ENCODE measurements at regions not wholly inside any gene's neighbourhood (a gene's known extent, or its start where the extent isn't known, plus 50 kb on each side); places are given as distances from the start of the nearest gene placed in this dataset.

DNA sequence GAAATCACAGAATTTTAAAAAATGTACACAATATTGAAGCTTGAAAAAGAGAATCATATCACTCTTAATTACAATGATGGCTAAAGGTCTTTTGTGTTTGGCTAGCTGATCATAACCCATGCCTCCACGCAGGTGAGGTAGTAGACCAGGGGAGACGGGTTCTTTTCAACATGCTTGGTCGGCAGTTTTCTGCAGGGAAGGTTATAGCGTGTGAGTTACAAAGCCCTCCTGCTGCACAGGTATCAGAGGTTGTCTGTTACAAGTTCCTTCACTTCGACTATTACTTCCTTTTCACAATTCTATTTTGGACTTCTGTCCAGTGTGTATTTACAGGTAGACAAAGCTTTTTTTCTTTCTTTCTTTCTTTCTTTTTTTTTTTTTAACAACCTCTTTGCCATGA is 127.1 kb upstream of the PRPS1L1 start:
- no peak for DNase-seq

DNA sequence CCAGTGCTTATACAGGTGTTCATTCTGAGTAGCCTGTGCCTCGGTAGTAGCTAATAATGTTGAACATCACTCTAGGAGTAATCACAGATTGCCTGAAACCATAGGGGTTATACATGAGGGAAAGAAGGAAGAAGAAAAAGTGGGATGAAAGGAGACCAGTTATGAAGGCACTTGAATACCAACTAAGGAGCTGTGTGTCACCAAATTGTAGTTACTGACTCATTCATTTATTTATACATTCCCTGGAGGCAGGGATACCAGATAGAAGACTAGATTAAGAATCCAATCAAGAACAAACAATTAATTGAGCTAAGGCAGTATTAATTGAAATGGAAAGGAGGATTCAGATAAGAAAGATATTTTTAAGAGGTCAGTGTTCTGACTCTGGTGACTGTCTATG is 129.6 kb upstream of the PRPS1L1 start:
- no peak for DNase-seq

DNA sequence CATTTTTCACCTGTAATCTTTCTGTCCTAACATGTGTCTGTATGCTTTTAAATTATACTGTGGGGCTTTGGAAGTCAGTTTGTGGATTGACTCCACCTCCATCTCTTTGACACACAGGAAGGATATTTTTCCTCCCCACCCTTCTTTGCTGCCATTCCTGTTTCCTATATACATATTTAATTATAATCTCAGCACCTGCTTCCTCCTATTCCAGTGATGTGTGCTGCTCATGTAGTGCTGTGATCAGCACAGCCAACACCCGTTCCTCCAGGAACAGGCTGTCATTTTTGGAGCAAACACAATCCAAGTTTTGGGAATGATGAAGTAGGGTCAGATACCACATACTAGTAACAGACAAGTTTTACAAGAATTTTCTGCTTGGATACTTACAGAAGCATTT is 135.0 kb upstream of the PRPS1L1 start:
- DNase-seq: no peak

DNA sequence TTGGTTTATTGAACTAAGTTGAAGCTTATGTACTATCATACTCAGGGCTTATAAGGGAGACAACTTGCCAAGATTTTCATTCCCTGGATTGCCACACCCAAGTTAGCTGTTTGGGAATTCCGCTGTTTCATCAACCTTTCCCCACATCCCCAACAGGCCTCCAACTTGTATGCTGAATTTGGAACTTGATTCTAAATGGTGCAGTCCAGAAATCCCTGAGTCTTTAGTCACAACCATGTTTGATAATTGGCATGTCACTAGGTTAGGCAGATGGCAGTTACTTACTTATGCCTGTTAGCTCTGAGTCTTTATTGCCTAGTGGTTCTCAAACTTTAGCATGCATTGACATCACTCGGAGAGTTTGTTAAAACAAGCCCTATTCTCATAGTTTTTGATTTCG is 135.4 kb upstream of the PRPS1L1 start:
- no peak for DNase-seq

DNA sequence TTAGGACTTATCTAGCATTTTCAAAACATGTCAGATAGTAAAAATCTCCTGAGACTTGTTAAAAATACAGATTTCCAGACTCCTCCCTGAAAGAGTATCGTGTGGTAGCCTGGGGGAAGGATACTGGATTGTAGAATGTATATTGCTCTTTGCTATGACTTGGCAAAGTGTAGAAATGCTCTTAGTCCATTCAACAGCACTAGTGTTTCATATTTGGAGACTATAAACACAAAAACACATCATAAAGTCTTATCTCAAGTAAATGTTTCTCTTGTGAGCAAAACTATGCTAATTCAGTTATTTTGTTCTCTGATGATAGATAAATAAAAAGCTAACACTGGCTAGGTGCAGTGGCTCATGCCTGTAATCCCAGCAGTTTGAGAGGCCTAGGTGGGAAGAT is 137.5 kb upstream of the PRPS1L1 start:
- no peak for DNase-seq

DNA sequence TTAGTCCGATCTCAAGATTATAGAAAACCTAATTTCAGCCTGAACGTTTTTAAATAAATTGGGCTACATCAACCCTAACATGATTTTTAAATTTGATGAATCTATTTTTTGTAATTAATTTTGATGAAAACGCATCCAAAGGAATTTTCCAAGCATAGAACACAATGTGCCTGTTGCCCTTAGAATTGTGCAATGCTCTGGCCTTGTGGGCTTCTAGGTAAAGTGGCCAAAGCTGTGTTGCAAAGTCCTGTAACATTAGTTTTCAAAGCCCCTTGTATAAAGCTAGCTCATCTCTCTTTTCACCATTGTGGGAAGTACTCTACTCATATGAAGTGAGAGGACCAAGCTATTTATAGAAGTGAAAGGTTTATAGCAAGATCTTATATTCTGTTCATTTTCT is 138.4 kb upstream of the PRPS1L1 start:
- no peak for DNase-seq

DNA sequence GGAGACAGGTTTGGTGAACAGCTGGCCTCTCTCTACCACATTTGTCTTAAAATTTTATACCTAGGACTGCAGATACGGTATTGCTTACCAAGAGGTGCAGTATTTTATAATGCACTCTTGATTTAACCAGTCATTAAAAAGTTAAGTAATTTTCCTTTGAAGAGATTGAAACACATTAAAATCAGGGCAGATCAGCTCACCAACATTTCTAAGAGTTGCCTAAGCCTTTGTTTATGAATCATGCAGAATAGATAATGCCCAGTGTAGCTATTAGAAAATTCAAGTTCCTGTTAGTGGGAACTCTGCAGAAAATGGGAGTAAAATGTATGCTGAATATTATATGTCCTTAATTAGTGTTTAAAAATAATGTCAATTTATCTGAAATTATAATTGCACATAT is 140.2 kb upstream of the PRPS1L1 start:
- no peak for DNase-seq

DNA sequence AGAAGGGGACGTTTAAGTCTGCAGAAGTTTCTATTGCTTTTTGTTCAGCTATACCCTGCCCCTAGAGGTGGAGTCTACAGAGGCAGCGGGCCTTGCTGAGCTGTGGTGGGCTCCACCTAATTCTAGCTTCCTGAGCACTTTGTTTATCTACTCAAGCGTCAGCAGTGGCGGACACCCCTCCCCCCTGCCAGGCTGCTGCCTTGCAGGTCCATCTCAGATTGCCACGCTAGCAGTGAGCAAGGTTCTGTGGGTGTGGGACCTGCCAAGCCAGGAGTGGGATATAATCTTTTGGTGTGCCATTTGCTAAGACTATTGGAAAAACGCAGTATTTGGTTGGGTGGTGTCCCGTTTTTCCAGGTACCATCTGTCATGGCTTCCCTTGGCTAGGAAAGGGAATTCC is 147.3 kb upstream of the PRPS1L1 start:
- no peak for DNase-seq

DNA sequence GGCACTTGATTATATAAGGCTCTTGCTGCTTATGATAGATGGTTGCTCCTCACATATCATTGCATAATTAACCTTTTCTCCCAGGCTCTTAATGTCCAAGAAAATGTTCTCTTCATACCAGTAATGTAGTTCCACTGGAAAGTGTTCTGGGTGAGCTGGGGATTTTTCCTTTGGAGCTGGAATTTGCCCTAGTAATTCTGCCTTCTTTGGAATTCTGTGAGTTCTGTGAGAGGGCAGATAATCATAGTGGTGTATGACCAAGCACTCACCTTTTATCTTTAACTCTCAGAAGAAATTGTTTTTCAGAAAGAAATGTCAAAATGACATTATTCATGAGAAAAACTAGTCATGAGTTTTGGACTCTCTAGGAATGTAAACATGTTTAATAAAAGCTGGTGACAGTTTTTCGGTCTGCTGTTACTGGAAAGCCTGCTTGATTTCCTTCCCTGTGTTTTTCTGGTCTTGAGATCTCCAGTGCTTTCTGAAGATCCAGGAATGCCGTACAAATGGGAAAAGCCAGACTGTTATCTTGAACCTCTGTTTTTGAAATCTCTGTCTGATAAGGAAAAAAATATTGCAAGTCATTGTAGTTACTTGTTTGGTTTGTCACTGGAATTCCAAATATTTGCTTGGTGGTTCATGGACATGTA is 148.3 kb upstream of the PRPS1L1 start:
- DNase-seq: no peak

DNA sequence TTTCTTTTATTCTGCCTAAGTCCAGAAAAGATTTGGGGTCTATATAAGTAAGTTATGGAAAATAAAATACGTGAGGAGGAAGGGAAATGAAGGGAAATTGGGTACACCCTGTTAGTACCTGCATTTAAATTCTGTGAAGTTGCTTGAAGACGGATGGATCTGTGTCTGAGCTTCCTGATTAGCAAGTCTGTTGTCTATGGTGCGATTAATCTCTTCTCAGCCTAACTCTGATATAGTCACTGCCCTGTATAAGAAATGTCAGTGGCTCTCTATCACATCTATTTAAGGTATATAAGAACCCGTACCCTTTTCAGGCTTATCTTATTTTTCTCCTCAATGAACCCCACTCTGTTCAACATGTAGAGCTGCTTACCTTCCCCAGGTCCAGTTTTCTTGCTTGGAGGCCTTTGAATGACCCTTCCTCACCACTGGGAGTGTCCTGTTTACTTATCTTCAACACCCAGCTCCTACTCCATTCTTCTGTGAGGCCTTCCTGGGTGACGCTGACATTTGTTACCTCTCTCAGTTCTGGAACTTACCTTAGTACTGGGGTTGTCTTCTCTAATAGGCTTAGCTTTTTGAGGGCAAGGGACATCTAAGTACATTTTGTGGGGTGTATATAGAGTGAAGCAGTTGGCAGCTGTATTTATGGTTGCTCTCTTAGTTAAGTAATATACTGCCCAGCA is 149.6 kb upstream of the PRPS1L1 start:
- DNase-seq: no peak

DNA sequence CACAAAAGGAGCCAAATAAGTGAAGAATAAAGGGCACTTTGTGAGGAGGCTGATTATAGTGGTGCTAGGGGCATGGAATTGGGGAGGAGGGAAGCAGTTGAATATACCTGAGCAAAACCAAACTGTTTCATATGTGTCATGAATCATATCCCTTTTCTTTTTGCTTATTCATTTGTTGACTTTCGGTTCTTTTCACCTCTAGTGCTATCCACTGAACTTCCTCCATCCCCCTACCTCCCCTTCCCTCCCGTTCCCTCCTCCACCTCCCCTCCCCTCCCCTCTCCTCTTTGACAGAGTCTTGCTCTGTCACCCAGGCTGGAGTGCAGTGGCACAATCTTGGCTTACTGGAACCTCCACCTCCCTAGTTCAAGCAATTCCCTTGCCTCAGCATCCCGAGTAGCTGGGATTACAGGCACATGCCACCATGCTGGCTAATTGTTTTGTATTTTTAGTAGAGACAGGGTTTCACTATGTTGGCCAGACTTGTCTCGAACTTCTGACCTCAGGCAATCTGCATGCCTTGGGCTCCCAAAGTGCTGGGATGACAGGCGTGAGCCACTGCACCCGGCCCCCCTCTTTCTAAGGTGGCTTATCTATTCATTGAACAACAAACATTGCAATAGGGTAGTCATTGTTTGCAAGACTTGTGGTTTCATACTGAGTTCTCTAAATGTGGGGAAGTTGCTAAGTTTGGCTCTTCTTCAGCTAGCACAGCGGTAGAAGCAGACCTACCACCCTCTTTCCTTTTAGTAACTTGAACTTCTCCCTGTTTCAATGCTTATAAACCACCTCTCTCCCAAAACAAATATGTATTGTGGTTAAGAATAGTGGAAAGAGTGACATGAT is 150.4 kb upstream of the PRPS1L1 start:
- peak; percentile 9 for DNase-seq

DNA sequence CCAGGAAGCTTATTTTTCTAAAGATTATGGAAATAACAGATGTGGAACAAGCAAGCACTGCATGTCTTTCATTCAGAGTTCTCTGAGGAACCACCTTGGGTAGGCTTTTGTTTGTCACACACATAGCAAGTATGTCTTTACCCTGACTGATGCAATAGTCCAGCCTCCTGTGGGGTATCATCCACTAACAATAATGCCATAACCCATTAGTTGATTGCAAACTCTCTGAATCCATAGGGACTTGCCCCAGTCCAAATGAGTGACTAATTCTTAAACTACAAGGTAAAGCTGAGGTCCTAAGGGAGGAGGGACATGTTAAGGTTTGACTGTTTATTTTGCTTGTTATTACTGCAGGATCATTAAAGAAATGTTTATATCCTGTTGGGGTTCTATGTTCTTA is 151.4 kb upstream of the PRPS1L1 start:
- DNase-seq: no peak

DNA sequence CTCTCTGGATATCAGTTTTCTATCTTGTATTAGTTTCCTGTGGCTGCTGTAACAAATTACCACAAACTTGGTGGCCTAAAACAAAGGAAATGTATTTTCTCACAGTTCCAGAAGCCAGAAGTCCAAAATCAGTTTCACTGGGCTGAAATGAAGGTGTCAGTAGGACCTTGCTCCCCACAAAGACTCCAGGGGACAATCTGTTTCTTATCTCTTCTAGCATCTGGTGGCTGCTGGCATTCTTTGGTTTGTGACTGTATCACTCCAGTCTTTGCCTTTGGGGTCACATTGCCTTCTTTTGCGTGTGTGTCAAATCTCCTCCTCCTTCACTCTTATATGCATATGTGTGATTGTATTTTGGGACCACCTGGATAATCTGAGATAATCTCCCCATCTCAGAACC is 153.0 kb upstream of the PRPS1L1 start:
- no peak for DNase-seq

DNA sequence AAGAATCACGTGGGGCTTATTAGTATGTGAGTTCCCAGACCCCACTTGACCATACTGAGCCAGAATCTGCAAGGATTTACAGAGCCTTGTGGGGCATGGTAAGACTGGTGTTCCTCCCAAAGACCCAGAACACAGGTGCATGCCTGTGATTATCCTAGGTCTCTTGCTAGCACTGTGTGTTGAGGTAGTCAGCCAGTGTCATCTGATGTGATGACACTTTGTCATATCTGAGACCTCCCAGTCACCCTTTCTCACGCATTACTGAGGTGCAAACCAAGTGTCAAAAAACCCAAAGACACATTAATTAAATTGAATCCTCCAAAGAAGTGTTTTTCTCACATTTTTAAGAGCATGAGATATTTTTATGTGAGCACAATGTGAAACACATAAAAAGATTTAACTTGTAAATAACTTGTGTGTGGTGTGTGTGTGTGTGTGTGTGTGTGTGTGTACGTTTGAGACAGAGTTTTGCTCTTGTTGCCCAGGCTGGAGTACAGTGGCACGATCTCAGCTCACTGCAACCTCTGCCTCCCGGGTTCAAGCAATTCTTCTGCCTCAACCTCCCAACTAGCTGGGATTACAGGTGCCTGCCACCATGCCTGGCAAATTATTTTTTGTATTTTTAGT is 162.0 kb upstream of the PRPS1L1 start:
- DNase-seq: no peak

DNA sequence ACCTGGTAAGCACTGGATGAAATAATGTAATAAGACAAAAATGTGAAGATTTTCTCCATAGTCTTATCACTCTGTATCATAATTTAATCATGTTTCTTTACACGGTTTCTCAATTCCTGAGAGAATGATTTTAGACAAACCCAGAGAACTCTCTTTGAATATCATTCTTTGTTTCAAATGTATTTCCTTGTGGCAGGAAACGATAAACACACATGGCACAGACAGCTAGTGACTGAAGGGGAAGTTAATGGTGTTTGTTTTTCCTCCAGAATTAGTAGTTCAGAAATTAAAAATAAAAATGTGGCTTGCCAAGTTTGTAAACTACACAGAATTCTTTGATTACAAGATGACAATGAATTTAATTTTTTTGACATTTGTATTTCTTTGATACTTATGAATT is 163.7 kb upstream of the PRPS1L1 start:
- no peak for DNase-seq

DNA sequence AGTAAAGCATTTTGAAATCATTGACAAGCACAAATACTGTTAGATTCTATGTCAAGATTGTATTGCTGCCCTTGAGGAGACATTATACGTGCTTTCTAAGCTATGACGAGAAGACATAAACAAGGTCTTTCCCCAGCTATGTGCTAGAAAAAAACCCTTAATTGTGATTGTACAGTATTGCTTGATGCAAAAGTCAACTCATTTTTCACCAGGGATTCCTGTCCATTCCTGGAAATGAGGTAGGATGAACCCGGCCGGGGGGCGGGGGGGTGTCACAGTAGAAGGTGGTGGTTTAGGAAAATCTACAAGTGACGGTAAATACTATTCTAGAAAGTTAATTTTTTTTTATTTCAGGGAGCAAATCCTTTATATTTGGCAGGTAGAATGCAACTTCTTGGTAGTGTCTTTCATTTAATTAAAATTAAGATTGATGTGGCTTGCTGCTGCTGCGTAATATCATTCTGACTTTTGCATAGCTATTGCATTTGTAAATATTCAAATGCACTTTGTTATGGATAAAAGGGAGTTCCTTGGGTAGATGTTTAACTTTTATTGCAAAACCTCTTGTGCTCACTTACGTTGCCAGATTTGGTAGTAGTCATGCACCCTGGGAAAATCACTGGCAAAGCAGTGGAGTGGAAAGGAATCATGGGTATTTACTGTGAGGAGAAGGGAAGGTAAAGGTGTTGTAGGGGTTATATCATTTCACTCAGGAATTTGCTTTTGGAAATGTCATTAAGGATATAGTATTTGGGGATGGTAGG is 164.4 kb upstream of the PRPS1L1 start:
- DNase-seq: no peak

DNA sequence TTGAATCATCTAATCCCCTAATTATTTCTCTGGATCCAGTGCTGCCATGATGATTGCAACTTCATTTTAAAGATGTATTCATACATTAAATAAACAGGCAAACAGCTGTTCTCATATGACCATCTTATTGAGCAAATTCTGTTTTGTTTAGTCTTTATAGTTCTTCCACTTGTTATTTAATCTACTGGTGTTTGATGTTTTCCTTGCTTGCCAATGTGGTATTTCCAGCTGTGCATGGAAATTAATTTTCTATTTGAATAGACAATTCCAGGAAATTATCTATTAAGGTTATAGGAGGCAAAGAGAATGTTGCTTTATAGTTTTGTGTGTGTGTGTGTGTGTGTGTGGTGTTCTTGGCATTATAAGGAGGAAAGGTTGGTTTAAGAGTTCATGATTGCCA is 167.0 kb upstream of the PRPS1L1 start:
- no peak for DNase-seq

DNA sequence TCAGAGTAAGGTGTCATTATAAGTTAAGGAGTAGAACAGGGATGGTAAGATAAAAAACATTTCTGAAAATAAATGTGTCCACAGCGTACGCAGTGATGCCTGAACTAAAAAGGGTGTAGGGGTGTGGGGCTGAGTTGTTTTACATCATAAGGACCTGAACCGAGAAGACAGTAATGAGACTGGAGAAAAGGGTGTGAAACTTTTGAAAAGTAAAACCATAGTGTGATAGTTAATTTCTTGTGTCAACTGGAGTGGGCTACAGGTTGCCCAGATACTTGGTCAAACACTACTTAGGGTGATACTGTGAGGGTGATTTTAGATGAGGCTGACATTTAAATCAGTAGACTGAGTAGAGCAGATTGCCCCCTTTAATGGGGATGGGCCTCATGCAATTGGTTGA is 169.0 kb upstream of the PRPS1L1 start:
- no peak for DNase-seq

DNA sequence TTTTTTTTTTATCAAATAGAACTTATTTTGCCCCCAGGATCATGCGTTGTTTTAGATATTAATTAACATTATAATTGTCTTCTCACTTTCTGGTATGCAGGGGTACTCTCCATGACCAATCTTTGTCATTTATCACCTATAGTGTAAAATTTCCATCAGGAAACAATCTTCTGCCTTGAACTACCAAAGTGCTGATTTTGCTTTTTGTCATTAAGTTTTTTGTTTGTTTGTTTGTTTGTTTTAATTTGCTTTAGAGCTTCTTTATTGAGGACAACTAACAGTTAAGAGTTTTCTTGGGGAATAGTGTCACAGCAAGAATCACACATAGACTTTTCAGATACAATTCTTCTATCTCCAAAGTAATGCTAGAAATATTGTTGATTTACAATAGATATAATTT is 171.2 kb upstream of the PRPS1L1 start:
- no peak for DNase-seq

DNA sequence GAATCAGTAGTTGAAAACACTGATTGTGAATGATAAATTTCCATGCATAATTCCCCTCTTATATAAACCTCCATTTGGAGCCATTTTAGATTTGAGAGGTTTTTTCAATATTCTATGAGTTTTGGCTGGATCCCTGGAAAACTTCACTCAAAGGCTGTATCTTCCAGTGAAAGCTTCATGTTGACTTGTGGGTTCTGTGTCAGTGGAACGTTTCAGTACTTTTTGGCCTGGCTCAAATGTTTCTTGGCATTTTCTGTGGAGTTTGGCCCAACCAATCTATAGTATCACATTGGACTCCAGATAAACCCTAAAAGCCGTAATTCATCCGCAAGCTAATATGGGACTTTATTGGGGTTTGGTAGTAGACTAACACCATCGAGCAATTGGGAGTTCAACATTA is 172.6 kb upstream of the PRPS1L1 start:
- no peak for DNase-seq

DNA sequence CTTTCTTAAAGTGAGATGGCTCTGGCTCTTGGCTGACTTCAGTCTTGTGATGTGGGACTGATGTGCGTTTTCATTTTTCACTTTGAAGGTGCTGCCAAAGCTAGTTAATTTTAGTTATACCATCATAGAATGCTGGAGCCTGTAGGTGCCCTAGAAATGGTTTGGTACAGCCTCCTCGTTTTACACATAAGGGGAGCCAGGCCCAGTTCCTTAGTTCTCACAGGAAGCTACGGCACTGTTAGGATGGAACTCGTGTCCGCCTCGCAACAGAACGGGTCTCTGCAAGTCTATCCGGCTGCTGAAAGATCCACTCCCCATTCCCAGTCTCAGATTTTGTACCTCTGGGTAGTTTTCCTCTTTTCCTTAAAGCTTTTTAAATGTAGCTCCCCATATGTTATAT is 173.2 kb upstream of the PRPS1L1 start:
- no peak for DNase-seq

DNA sequence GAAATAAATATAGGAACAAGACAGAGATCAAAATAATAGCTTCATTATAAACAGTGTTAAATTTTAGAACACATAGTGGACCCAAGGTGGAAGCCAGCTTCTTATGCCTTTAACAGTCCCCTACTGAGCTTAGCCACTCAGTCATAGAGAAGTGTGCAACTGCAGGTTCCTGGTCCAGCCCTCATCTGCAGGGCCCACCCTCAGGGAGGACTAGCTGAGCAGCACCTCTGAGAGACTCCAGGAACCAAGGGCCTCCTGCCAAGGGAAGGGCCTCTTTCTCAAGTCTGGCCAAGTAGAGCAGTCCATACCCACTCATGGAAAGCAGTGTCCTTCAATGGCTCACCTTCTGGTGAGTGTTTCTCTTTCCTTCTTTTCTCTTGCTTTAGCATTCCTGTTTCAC is 173.7 kb upstream of the PRPS1L1 start:
- no peak for DNase-seq
